Smooth muscle cell (in vitro differentiated cells): ENCODE measurements at regions not wholly inside any gene's neighbourhood (a gene's known extent, or its start where the extent isn't known, plus 50 kb on each side); places are given as distances from the start of the nearest gene placed in this dataset.

Experiments used
- DNase-seq: peaks from one replicate; lab custom pipeline; 2025; ENCODE audit not compliant: unreplicated experiment; lab: John Stamatoyannopoulos, UW
- H2AFZ ChIP-seq: fragments of 200-600 bp; sonication (generic); 2 replicates; pipeline ENCODE4 v1.6.0; 2016; ENCODE audit warnings: antibody characterized with exemption, low read depth, mild to moderate bottlenecking
- H3F3A ChIP-seq: fragments of 200-600 bp; sonication (generic); 2 replicates; pipeline ENCODE4 v1.6.0; 2017; ENCODE audit warnings: antibody characterized with exemption, low read depth
- H3K27ac ChIP-seq: fragments of 200-600 bp; sonication (generic); 2 replicates; pipeline ENCODE4 v1.5.1; 2016; ENCODE audit warnings: low read depth, mild to moderate bottlenecking
- H3K27me3 ChIP-seq: fragments of 200-600 bp; sonication (generic); 2 replicates; pipeline ENCODE4 v1.6.1; 2016; ENCODE audit warnings: low read depth, mild to moderate bottlenecking
- H3K36me3 ChIP-seq: fragments of 200-600 bp; sonication (generic); 2 replicates; pipeline ENCODE4 v1.5.1; 2016; ENCODE audit warnings: low read depth
- H3K4me1 ChIP-seq: fragments of 200-600 bp; sonication (generic); 2 replicates; pipeline ENCODE4 v1.5.1; 2016; ENCODE audit warnings: low read depth
- H3K4me2 ChIP-seq: fragments of 200-600 bp; sonication (generic); 2 replicates; pipeline ENCODE4 v1.6.0; 2016; ENCODE audit warnings: mild to moderate bottlenecking
- H3K4me3 ChIP-seq: fragments of 200-600 bp; sonication (generic); 2 replicates; pipeline ENCODE4 v1.5.1; 2016; ENCODE audit warnings: mild to moderate bottlenecking
- H3K79me2 ChIP-seq: fragments of 200-600 bp; sonication (generic); 2 replicates; pipeline ENCODE4 v1.6.0; 2016; ENCODE audit warnings: low read depth, mild to moderate bottlenecking
- H3K9ac ChIP-seq: fragments of 200-600 bp; sonication (generic); 2 replicates; pipeline ENCODE4 v1.6.0; 2016; ENCODE audit warnings: low read depth
- H3K9me3 ChIP-seq: fragments of 200-600 bp; sonication (generic); replicated peaks from 2 replicates; pipeline ENCODE4 v1.5.1; 2016; ENCODE audit warnings: low read depth
- H4K20me1 ChIP-seq: fragments of 200-600 bp; sonication (generic); 2 replicates; pipeline ENCODE4 v1.6.0; 2016; ENCODE audit warnings: low read depth
- CTCF ChIP-seq: fragments of 200-600 bp; sonication (generic); IDR thresholded peaks from 2 replicates; pipeline ENCODE4 v1.5.1; 2017; ENCODE audit warnings: borderline replicate concordance, mild to moderate bottlenecking, antibody characterized with exemption; ENCODE audit not compliant: insufficient read depth, poor library complexity, severe bottlenecking
- WGBS: methylation state at CpG from one replicate; pipeline ENCODE4 v1.1.7; 2016; ENCODE audit warnings: low lambda C conversion rate; 5-methylcytosine and 5-hydroxymethylcytosine counted together

- Histone ChIP-seq H3K4me1 (no peaks in the 10 kb centered on the region), H3K4me3 (no peak overlapping the region), H3K9me3 (no peaks in the 10 kb centered on the region), H3K27me3 (no peaks in the 10 kb centered on the region), H4K20me1 (no peaks in the 10 kb centered on the region), H2AFZ (no peak overlapping the region), H3K36me3 (no peaks in the 10 kb centered on the region), H3F3A (no peaks in the 10 kb centered on the region), H3K79me2 (no peaks in the 10 kb centered on the region), H3K27ac (no peak overlapping the region), H3K9ac (no peak overlapping the region), H3K4me2 (no peak overlapping the region)
- DNase-seq, result no peak
- TF ChIP-seq CTCF, result no peak
- WGBS, result 90% methylated on average over 3 of the region's 3 CpGs
Measured at GRCh38 chr1:58836408-58836807, 52.6 kb upstream of the JUN start.

GRCh38 chr1:58837886-58838285 is 54.0 kb upstream of the JUN start:
- Histone ChIP-seq H3K4me2 (no peak overlapping the region), H3K4me1 (no peaks in the 10 kb centered on the region), H3K27me3 (no peaks in the 10 kb centered on the region), H3K27ac (no peak overlapping the region), H4K20me1 (no peaks in the 10 kb centered on the region), H3K4me3 (no peak overlapping the region), H3F3A (no peaks in the 10 kb centered on the region), H3K79me2 (no peaks in the 10 kb centered on the region), H3K9ac (no peak overlapping the region), H3K36me3 (no peaks in the 10 kb centered on the region), H2AFZ (no peak overlapping the region), H3K9me3 (no peaks in the 10 kb centered on the region)
- TF ChIP-seq CTCF, result no peak
- DNase-seq, result no peak

- Histone ChIP-seq H3K4me3 (no peak overlapping the region), H3K4me2 (no peak overlapping the region), H3K36me3 (no peaks in the 10 kb centered on the region), H4K20me1 (no peaks in the 10 kb centered on the region), H2AFZ (no peak overlapping the region), H3K9ac (no peak overlapping the region), H3K27ac (no peak overlapping the region), H3F3A (no peaks in the 10 kb centered on the region), H3K79me2 (no peaks in the 10 kb centered on the region), H3K27me3 (no peaks in the 10 kb centered on the region), H3K4me1 (no peaks in the 10 kb centered on the region), H3K9me3 (no peaks in the 10 kb centered on the region)
- no peak for DNase-seq
- WGBS, result 69% methylated on average over 5 of the region's 5 CpGs
- TF ChIP-seq CTCF, result no peak
Measured at GRCh38 chr1:58839147-58839795, 55.4 kb upstream of the JUN start.
